Neural cell (in vitro differentiated cells): ENCODE measurements at regions not wholly inside any gene's neighbourhood (a gene's known extent, or its start where the extent isn't known, plus 50 kb on each side); places are given as distances from the start of the nearest gene placed in this dataset.

Experiments
- H2AFZ ChIP-seq: fragments of 200-600, 300-800 bp; sonication (generic), shearing (Covaris generic); 2 replicates; pipeline ENCODE4 v1.6.0; 2014; ENCODE audit warnings: low read depth, mild to moderate bottlenecking, antibody characterized with exemption, low read length, moderate library complexity
- H3F3A ChIP-seq: fragments of 200-600 bp; shearing (Covaris generic); 2 replicates; pipeline ENCODE4 v1.6.1; 2016; ENCODE audit warnings: mild to moderate bottlenecking, moderate library complexity, mixed read lengths, antibody characterized with exemption, low read length; ENCODE audit not compliant: insufficient read depth, poor library complexity, severe bottlenecking
- H3K27ac ChIP-seq: fragments of 200-600, 300-800 bp; sonication (generic), shearing (Covaris generic); 2 replicates; pipeline ENCODE4 v1.5.1; 2014; ENCODE audit warnings: mild to moderate bottlenecking, low read length, moderate library complexity
- H3K27me3 ChIP-seq: fragments of 300-800, 200-600 bp; sonication (generic), shearing (Covaris generic); 2 replicates; pipeline ENCODE4 v1.6.0; 2014; ENCODE audit warnings: mild to moderate bottlenecking, low read depth, low read length, moderate library complexity; ENCODE audit not compliant: insufficient read depth
- H3K36me3 ChIP-seq: fragments of 300-800, 200-600 bp; sonication (generic), shearing (Covaris generic); 2 replicates; pipeline ENCODE4 v1.5.1; 2014; ENCODE audit warnings: mild to moderate bottlenecking, antibody characterized with exemption, low read length, moderate library complexity; ENCODE audit not compliant: insufficient read depth
- H3K4me2 ChIP-seq: fragments of 300-800, 200-600 bp; sonication (generic), shearing (Covaris generic); 2 replicates; pipeline ENCODE4 v1.6.0; 2014; ENCODE audit warnings: mild to moderate bottlenecking, low read length
- H3K4me3 ChIP-seq: fragments of 300-800, 200-600 bp; sonication (generic), shearing (Covaris generic); 2 replicates; pipeline ENCODE4 v1.5.1; 2014; ENCODE audit warnings: mild to moderate bottlenecking, low read length, moderate library complexity
- H3K79me2 ChIP-seq: fragments of 200-600 bp; shearing (Covaris generic); replicated peaks from 2 replicates; pipeline ENCODE4 v1.6.0; 2014; ENCODE audit warnings: mild to moderate bottlenecking, low read length, moderate library complexity; ENCODE audit not compliant: insufficient read depth
- H3K9ac ChIP-seq: fragments of 300-800, 200-600 bp; sonication (generic), shearing (Covaris generic); 2 replicates; pipeline ENCODE4 v1.6.1; 2016; ENCODE audit warnings: mild to moderate bottlenecking, low read length, mixed read lengths
- H3K9me2 ChIP-seq: fragments of 200-600 bp; shearing (Covaris generic); 2 replicates; pipeline ENCODE4 v1.6.1; 2016; ENCODE audit warnings: mild to moderate bottlenecking, low read length, mixed read lengths; ENCODE audit not compliant: insufficient read depth
- H3K9me3 ChIP-seq: fragments of 200-600, 300-800 bp; sonication (generic), shearing (Covaris generic); 2 replicates; pipeline ENCODE4 v1.6.1; 2016; ENCODE audit warnings: mild to moderate bottlenecking, mixed run types, low read length, moderate library complexity, mixed read lengths
- H4K20me1 ChIP-seq: fragments of 200-600 bp; shearing (Covaris generic); 2 replicates; pipeline ENCODE4 v1.6.1; 2016; ENCODE audit warnings: mild to moderate bottlenecking, mixed run types; ENCODE audit not compliant: insufficient read depth
- CTCF ChIP-seq: fragments of 450-650 bp; IDR thresholded peaks from 2 replicates; pipeline ENCODE4 v1.5.1; 2014; ENCODE audit warnings: antibody characterized with exemption, mild to moderate bottlenecking, moderate library complexity; ENCODE audit not compliant: poor library complexity, severe bottlenecking
- EP300 ChIP-seq: fragments of 450-650 bp; conservative IDR thresholded peaks from 2 replicates; pipeline ENCODE4 v1.6.1; 2014; ENCODE audit warnings: antibody characterized with exemption, mild to moderate bottlenecking, moderate library complexity; ENCODE audit not compliant: poor library complexity, severe bottlenecking
- EZH2 ChIP-seq: fragments of 200-600, 300-800 bp; shearing (Covaris generic), sonication (generic); IDR thresholded peaks from 2 replicates; pipeline ENCODE4 v1.6.1; 2014; ENCODE audit warnings: antibody characterized with exemption, low read length, borderline replicate concordance, mild to moderate bottlenecking; ENCODE audit not compliant: insufficient read depth, poor library complexity, severe bottlenecking
- MXI1 ChIP-seq: fragments of 450-650 bp; conservative IDR thresholded peaks from 2 replicates; pipeline ENCODE4 v1.6.1; 2014; ENCODE audit warnings: antibody characterized with exemption, mild to moderate bottlenecking; ENCODE audit not compliant: poor library complexity, severe bottlenecking
- POLR2AphosphoS5 ChIP-seq: IDR thresholded peaks from 2 replicates; pipeline ENCODE4 v1.6.1; 2012
- RAD21 ChIP-seq: fragments of 450-650 bp; conservative IDR thresholded peaks from 2 replicates; pipeline ENCODE4 v1.6.1; 2014; ENCODE audit warnings: antibody characterized with exemption, mild to moderate bottlenecking, moderate library complexity
- REST ChIP-seq: IDR thresholded peaks from 2 replicates; pipeline ENCODE4 v1.6.1; 2012; ENCODE audit warnings: borderline replicate concordance
- SMC3 ChIP-seq: fragments of 450-650 bp; conservative IDR thresholded peaks from 2 replicates; pipeline ENCODE4 v1.6.1; 2014; ENCODE audit warnings: antibody characterized with exemption, mild to moderate bottlenecking, moderate library complexity; ENCODE audit not compliant: poor library complexity
- TAF1 ChIP-seq: IDR thresholded peaks from 2 replicates; pipeline ENCODE4 v1.6.1; 2012; ENCODE audit warnings: low read depth

- H3K4me2 ChIP-seq: no peak overlapping the region
- no peaks in the 10 kb centered on the region for H3K9me2 ChIP-seq
- no peaks in the 10 kb centered on the region for H3K27me3 ChIP-seq
- H2AFZ ChIP-seq: no peak overlapping the region
- H3K79me2 ChIP-seq: no peaks in the 10 kb centered on the region
- H3K4me3 ChIP-seq: no peak overlapping the region
- no peak overlapping the region for H3K9ac ChIP-seq
- H3K9me3 ChIP-seq: no peaks in the 10 kb centered on the region
- no peaks in the 10 kb centered on the region for H4K20me1 ChIP-seq
- TF ChIP-seq TAF1 (no peak), MXI1 (no peak), EZH2 (no peak), REST (no peak), POLR2AphosphoS5 (no peak), CTCF (no peak), EP300 (no peak), SMC3 (no peak), RAD21 (no peak)
- H3K27ac ChIP-seq: no peak overlapping the region
- H3F3A ChIP-seq: no peaks in the 10 kb centered on the region
- no peaks in the 10 kb centered on the region for H3K36me3 ChIP-seq
Measured at GRCh38 chr20:1737134-1737533, 79.6 kb upstream of the SIRPG start.

- Histone ChIP-seq H3K79me2 (no peaks in the 10 kb centered on the region), H3K36me3 (no peaks in the 10 kb centered on the region), H3K27me3 (no peaks in the 10 kb centered on the region), H3K4me2 (no peak overlapping the region), H4K20me1 (no peaks in the 10 kb centered on the region), H3K9me2 (no peaks in the 10 kb centered on the region), H3K27ac (no peak overlapping the region), H3K4me3 (no peak overlapping the region), H3F3A (no peaks in the 10 kb centered on the region), H3K9me3 (no peaks in the 10 kb centered on the region), H3K9ac (no peak overlapping the region), H2AFZ (no peak overlapping the region)
- TF ChIP-seq POLR2AphosphoS5 (no peak), EZH2 (no peak), CTCF (no peak), TAF1 (no peak), SMC3 (no peak), RAD21 (no peak), EP300 (no peak), MXI1 (no peak)
Measured at GRCh38 chr20:1735417-1736089, 78.0 kb upstream of the SIRPG start.
